ENCODE measurements at regions not wholly inside any gene's neighbourhood (a gene's known extent, or its start where the extent isn't known, plus 50 kb on each side); places are given as distances from the start of the nearest gene placed in this dataset.

DNA sequence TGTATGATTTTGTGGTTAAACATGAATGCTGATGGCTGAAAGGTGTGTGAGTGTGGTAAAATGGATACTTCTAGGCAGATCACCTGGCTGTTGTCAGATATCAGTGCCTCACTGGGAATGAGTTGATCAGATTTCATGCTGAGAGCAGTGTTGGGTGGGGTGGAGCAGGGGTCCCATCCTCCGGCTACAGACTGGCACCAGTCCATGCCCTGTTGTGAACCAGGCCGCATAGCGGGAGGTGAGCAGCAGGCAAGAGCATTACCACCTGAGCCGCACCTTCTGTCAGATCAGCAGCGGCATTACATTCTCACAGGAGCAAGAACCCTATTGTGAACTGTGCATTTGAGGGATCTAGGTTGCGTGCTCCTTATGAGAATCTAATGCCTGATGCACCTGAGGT is 78.7 kb downstream of the GLI2 start:
- Histone ChIP-seq H3K36me3 (ENCODE audit: control insufficient read depth, insufficient read depth, low read length) (no peaks in the 10 kb centered on the region), H3K4me3 (ENCODE audit: low read length) (no peak overlapping the region), H3K9ac (ENCODE audit: low read length) (no peak overlapping the region), H3K4me1 (ENCODE audit: control insufficient read depth, insufficient read depth, low read length) (peaks cover 6% of the 10 kb centered on the region), H3K27me3 (ENCODE audit: control insufficient read depth, insufficient read depth, low read length) (peaks cover 4% of the 10 kb centered on the region), H3K9me3 (ENCODE audit: control insufficient read depth, low read length) (no peaks in the 10 kb centered on the region)

DNA sequence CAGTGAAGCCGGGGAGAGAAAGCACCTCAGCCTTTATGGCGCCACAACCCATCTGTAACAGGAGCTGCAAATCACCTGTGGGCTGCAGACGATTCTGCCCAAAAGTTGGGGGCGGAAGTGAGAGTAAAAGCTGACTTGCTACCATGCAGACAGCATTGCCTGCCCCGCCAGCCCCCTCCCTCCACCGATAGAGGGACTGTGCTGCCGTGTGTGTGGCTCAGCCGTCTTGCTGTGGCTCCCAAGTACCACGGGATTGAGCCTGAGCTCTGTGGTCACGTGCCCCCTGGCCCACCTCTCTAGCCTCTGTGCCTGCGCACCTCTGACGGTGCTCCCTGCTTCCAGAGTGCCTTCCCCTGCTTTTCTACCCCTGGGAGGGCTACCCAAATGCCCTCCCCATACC is 79.6 kb downstream of the GLI2 start:
- Histone ChIP-seq H3K27me3 (ENCODE audit: control insufficient read depth, insufficient read depth, low read length) (peaks cover 4% of the 10 kb centered on the region), H3K9me3 (ENCODE audit: control insufficient read depth, low read length) (no peaks in the 10 kb centered on the region), H3K4me3 (ENCODE audit: low read length) (no peak overlapping the region), H3K9ac (ENCODE audit: low read length) (no peak overlapping the region), H3K36me3 (ENCODE audit: control insufficient read depth, insufficient read depth, low read length) (no peaks in the 10 kb centered on the region), H3K4me1 (ENCODE audit: control insufficient read depth, insufficient read depth, low read length) (peaks cover 6% of the 10 kb centered on the region)

DNA sequence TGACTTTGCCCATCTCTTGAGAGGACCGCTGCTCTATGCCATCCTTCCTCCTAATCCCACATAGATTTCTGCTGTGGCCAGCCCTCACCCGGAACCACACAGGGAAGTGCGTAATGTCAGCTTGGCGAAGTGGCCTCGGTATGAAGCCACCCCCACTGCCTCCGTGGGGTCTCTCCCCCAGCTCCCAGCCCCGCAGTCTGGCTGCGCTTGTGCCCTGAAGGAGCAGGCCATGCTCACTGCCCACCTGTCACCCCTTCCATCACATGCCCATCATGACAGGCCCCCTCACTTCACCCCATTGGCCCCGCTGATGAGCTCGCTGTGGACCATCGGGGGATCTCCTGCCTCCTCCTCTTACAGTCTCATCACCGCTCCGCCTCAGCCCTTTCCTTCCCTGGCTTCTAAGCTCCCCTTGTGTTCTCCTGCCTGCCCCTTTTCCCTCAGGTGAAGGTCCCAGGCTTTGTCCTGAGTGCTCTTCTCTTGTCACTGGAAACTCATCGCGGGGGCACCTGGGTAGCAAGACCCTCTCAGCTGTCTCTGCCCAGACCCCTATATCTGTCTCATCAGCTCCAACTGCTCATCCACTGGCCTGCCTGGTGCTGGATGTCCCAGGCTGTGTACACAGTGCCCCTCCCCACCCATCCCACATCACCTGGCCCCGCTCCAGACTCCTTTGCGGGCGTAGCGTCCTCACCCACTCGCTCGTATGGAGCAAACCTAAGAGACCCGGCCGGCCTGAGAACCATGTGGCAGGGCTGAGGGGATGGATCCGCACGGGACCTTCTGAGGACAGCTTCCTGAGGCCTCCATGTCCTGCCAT is 81.7 kb downstream of the GLI2 start:
- Histone ChIP-seq H3K4me1 (ENCODE audit: control insufficient read depth, insufficient read depth, low read length) (peaks cover 6% of the 10 kb centered on the region), H3K9ac (ENCODE audit: low read length) (no peak overlapping the region), H3K27me3 (ENCODE audit: control insufficient read depth, insufficient read depth, low read length) (peaks cover 4% of the 10 kb centered on the region), H3K9me3 (ENCODE audit: control insufficient read depth, low read length) (no peaks in the 10 kb centered on the region), H3K4me3 (ENCODE audit: low read length) (no peak overlapping the region), H3K36me3 (ENCODE audit: control insufficient read depth, insufficient read depth, low read length) (no peaks in the 10 kb centered on the region)

DNA sequence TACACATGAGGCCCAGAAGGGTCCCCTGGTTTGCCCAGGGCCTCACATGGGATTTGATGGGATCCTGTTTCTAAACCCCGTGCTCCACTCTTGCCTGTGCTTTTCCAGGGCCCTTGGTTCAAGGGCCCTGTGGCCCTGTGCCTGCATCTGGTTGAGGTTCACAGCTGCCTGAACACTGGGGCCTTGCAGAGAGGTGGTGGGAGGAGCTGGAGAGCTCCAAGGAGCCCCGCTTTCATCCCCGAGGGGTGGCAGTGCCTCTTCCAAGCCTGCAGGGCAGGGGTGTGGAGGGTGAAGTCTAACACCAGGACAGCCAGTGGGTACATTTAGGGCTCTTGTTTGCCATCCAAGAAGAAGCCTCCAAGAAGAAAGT is 82.3 kb downstream of the GLI2 start:
- H3K36me3 ChIP-seq (ENCODE audit: control insufficient read depth, insufficient read depth, low read length) = no peaks in the 10 kb centered on the region
- H3K9ac ChIP-seq (ENCODE audit: low read length) = no peak overlapping the region
- H3K4me1 ChIP-seq (ENCODE audit: control insufficient read depth, insufficient read depth, low read length) = peaks cover 6% of the 10 kb centered on the region
- no peaks in the 10 kb centered on the region for H3K9me3 ChIP-seq (ENCODE audit: control insufficient read depth, low read length)
- H3K27me3 ChIP-seq (ENCODE audit: control insufficient read depth, insufficient read depth, low read length) = peaks cover 4% of the 10 kb centered on the region
- no peak overlapping the region for H3K4me3 ChIP-seq (ENCODE audit: low read length)

DNA sequence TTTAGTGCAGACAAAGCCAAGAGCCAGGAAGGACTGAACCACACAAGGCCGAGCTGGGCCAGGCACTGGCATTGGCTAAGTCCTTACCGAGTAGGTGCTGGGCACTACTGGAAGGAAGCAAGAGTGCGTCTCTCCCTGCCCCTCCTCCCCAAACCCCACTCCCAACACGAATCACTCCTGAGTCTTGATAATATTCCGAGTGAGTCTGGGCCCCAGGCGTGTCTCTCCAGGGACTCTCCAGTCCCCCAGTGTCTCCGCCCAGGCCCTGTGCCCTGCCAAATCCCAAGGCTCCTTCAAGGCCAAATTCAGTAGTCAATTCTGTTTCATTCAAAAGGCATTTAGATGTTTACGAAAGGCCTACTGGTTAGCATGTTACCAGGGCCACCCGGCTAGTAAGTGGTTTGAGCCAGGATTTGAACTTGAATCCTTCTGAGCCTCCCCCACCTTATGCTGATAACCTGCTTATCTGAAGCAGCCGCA is 82.8 kb downstream of the GLI2 start:
- Histone ChIP-seq H3K36me3 (ENCODE audit: control insufficient read depth, insufficient read depth, low read length) (no peaks in the 10 kb centered on the region), H3K9me3 (ENCODE audit: control insufficient read depth, low read length) (no peaks in the 10 kb centered on the region), H3K27me3 (ENCODE audit: control insufficient read depth, insufficient read depth, low read length) (peaks cover 4% of the 10 kb centered on the region), H3K9ac (ENCODE audit: low read length) (no peak overlapping the region), H3K4me3 (ENCODE audit: low read length) (no peak overlapping the region), H3K4me1 (ENCODE audit: control insufficient read depth, insufficient read depth, low read length) (peaks cover 6% of the 10 kb centered on the region)

DNA sequence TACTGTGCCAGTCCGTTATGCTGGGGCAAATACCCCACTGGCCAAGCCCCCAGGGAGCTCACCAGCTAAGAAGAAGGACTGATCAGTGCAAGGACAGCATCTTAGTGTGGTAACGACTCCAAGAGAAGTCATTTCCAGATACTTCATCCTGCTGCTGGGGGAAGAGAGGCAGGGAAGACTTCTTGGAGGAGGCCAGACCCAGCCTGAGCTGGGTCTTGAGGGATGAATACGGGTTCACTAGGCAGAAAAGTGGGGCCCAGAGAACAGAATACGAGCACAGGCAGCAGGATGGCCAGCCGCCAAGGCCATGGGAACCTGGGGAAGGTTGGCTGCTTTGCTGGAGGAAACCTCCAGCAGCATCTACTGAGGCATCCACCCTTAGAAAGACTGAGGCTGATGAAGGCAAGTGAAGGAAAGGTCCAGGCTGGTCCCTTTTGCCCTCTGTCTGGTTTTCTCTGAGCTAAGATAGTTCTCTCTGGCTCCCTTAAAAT is 84.1 kb downstream of the GLI2 start:
- no peaks in the 10 kb centered on the region for H3K36me3 ChIP-seq (ENCODE audit: control insufficient read depth, insufficient read depth, low read length)
- peaks cover 6% of the 10 kb centered on the region for H3K4me1 ChIP-seq (ENCODE audit: control insufficient read depth, insufficient read depth, low read length)
- no peak overlapping the region for H3K4me3 ChIP-seq (ENCODE audit: low read length)
- no peak overlapping the region for H3K9ac ChIP-seq (ENCODE audit: low read length)
- H3K9me3 ChIP-seq (ENCODE audit: control insufficient read depth, low read length) = no peaks in the 10 kb centered on the region
- H3K27me3 ChIP-seq (ENCODE audit: control insufficient read depth, insufficient read depth, low read length) = no peaks in the 10 kb centered on the region

DNA sequence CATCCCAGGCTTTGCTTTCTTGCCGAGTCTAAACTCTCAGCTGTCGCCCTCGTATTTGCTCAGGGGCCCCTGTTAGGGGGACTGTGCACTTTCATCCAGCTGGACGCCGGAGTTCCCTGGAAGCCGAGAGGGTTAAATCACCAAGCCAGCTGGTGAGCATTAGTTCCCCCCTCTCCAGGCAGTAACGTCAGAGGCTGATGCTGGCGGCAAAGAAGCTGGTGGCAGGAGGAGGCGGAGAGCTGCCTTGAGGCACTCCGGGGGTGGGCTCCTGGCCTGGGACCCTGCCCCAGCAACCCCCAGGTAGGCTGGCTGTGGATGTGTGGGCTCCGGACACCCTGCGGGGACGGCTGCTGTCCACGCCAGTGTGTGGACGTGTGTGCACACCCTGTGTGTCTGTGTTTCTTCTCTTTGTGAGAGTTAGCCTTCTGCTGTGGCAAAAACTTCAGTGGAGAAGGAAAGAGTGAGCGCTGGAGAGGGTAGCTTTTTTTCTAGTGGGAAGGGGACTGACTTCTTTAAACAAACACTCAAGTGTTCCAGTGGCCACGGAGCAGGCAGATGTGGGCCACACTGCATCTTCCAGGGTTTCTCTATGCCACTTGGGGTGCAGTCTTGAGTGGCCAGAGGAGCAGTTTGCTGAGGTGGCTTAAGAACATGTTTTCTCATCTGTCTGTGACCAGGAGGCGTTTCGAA is 84.7 kb downstream of the GLI2 start:
- Histone ChIP-seq H3K4me3 (ENCODE audit: low read length) (no peak overlapping the region), H3K27me3 (ENCODE audit: control insufficient read depth, insufficient read depth, low read length) (no peaks in the 10 kb centered on the region), H3K9me3 (ENCODE audit: control insufficient read depth, low read length) (no peaks in the 10 kb centered on the region), H3K4me1 (ENCODE audit: control insufficient read depth, insufficient read depth, low read length) (peaks cover 10% of the 10 kb centered on the region), H3K36me3 (ENCODE audit: control insufficient read depth, insufficient read depth, low read length) (no peaks in the 10 kb centered on the region), H3K9ac (ENCODE audit: low read length) (no peak overlapping the region)

DNA sequence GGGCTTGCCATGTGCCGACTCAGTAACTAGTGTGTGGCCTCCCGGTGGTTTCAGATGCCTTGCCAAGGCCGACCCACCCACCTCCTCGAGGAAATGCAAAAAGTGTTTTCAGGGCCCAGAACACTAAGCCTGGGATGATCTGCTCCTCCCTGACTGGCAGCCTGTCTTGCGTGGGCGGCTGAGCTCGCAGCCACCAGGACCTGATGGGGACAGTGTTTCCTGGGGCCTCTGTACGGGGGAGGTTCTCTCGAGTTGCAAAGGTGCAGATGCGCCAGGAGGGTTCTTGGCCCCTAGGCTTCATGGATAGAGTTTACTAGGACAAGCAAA is 85.2 kb downstream of the GLI2 start:
- no peaks in the 10 kb centered on the region for H3K27me3 ChIP-seq (ENCODE audit: control insufficient read depth, insufficient read depth, low read length)
- no peak overlapping the region for H3K4me3 ChIP-seq (ENCODE audit: low read length)
- peaks cover 13% of the 10 kb centered on the region for H3K4me1 ChIP-seq (ENCODE audit: control insufficient read depth, insufficient read depth, low read length)
- H3K9ac ChIP-seq (ENCODE audit: low read length) = no peak overlapping the region
- H3K9me3 ChIP-seq (ENCODE audit: control insufficient read depth, low read length) = no peaks in the 10 kb centered on the region
- H3K36me3 ChIP-seq (ENCODE audit: control insufficient read depth, insufficient read depth, low read length) = no peaks in the 10 kb centered on the region

DNA sequence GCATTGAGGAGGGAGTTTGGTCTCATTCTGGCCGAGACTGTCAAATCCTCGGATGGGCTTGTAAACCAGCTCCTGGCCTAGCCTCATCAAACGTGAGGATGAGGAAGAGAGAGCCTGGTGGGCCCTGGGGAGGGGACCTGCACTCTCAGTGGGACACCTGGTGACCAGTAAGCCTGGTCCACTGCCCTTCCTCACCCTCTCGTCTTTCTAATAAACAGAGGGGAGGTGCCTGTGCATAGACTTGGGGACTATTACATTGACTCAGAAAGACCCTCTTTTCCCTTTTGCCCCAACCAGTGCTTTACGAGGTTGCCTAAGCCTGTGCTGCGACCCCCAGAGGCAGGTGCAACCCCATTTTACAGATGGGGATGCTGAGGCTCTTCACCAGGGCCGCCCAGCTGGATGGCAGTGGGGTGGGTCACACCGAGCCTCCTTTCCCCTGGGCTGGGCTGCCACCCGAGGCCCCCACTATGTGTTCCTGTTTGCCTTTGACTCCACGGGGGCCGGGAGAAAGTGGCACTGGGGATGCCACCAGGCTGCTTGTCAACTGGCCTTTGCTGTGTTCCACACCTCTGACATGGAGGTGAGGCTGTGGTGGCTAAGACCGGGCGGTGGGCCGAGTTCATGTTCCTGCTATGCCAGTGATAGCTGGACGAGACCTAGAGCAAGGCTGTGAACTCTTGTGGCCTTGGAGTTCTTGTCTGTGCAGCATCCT is 85.9 kb downstream of the GLI2 start:
- Histone ChIP-seq H3K4me3 (ENCODE audit: low read length) (no peak overlapping the region), H3K36me3 (ENCODE audit: control insufficient read depth, insufficient read depth, low read length) (no peaks in the 10 kb centered on the region), H3K27me3 (ENCODE audit: control insufficient read depth, insufficient read depth, low read length) (no peaks in the 10 kb centered on the region), H3K4me1 (ENCODE audit: control insufficient read depth, insufficient read depth, low read length) (peaks cover 19% of the 10 kb centered on the region), H3K9me3 (ENCODE audit: control insufficient read depth, low read length) (no peaks in the 10 kb centered on the region), H3K9ac (ENCODE audit: low read length) (no peak overlapping the region)

DNA sequence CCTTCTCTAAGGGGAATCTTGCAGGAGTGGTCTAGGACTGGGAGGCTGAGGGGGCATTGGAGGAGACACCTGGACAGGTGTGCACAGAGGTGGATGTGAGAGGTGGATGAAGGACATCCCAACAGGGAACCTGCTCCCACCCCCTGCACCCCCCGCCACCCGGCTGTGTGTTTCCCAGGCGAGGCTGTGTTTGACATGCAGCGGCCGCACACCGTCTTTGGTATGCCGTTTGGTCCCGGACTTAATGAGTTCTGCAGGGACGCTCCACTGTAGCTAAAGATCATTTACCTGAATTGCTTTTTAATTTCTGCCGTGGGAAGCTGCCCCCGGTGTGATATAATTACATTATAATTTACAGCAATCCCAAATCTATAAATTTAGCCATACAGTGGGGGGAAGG is 87.3 kb downstream of the GLI2 start:
- no peaks in the 10 kb centered on the region for H3K36me3 ChIP-seq (ENCODE audit: control insufficient read depth, insufficient read depth, low read length)
- no peak overlapping the region for H3K4me3 ChIP-seq (ENCODE audit: low read length)
- peaks cover 21% of the 10 kb centered on the region for H3K4me1 ChIP-seq (ENCODE audit: control insufficient read depth, insufficient read depth, low read length)

DNA sequence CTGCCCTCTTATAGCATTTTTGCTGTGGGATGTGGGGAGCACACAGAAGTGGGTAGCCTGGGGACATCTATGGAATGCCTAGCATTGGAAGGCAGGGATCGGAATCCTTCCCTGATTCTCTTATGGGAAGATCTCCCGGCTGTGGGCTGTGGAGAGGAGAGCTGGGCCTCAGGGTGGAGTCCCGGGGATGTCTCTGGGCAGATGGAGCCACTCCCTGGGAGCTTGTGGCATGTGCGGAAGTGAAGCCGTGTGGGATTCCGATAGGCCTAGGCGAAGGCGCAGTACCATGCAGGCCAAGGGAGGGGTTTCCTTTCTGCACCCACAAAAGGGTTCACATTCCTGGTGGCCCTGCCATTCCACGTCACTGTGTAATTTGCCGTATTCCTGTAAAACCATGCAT is 87.9 kb downstream of the GLI2 start:
- H3K27me3 ChIP-seq (ENCODE audit: control insufficient read depth, insufficient read depth, low read length) = no peaks in the 10 kb centered on the region
- peaks cover 16% of the 10 kb centered on the region for H3K4me1 ChIP-seq (ENCODE audit: control insufficient read depth, insufficient read depth, low read length)
- no peaks in the 10 kb centered on the region for H3K36me3 ChIP-seq (ENCODE audit: control insufficient read depth, insufficient read depth, low read length)
- no peak overlapping the region for H3K4me3 ChIP-seq (ENCODE audit: low read length)
- H3K9me3 ChIP-seq (ENCODE audit: control insufficient read depth, low read length) = no peaks in the 10 kb centered on the region
- H3K9ac ChIP-seq (ENCODE audit: low read length) = no peak overlapping the region

More for the DNA sequence above, 87.3 kb downstream of the GLI2 start:
- Histone ChIP-seq H3K9ac (ENCODE audit: low read length) (no peak overlapping the region), H3K9me3 (ENCODE audit: control insufficient read depth, low read length) (no peaks in the 10 kb centered on the region), H3K27me3 (ENCODE audit: control insufficient read depth, insufficient read depth, low read length) (no peaks in the 10 kb centered on the region)

DNA sequence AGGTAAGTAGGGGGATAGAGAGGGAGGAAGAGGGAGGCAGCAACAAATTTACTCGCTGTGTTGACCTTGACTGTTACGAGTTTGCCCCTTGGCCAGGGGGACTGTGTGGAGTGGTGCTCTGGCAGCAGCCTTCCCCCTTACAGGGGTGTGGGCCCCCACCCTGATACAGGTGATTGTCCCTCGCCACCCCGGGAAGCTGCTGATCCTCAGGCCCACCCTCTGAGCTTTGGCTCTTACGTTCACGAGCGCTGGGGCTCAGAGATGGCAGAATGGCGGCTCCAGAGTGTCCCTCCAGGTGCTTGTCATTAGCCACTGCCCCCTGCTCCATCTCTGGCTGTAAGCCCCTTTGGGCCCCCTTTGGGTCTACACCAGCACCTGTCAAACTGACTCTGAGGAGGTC is 88.6 kb downstream of the GLI2 start:
- H3K4me1 ChIP-seq (ENCODE audit: control insufficient read depth, insufficient read depth, low read length) = peaks cover 16% of the 10 kb centered on the region
- no peak overlapping the region for H3K4me3 ChIP-seq (ENCODE audit: low read length)
- no peak overlapping the region for H3K9ac ChIP-seq (ENCODE audit: low read length)
- no peaks in the 10 kb centered on the region for H3K27me3 ChIP-seq (ENCODE audit: control insufficient read depth, insufficient read depth, low read length)
- no peaks in the 10 kb centered on the region for H3K36me3 ChIP-seq (ENCODE audit: control insufficient read depth, insufficient read depth, low read length)
- no peaks in the 10 kb centered on the region for H3K9me3 ChIP-seq (ENCODE audit: control insufficient read depth, low read length)

All from mucosa of stomach (tissue), 1 donor.